ENCODE measurements at regions not wholly inside any gene's neighbourhood (a gene's known extent, or its start where the extent isn't known, plus 50 kb on each side); places are given as distances from the start of the nearest gene placed in this dataset.

DNA sequence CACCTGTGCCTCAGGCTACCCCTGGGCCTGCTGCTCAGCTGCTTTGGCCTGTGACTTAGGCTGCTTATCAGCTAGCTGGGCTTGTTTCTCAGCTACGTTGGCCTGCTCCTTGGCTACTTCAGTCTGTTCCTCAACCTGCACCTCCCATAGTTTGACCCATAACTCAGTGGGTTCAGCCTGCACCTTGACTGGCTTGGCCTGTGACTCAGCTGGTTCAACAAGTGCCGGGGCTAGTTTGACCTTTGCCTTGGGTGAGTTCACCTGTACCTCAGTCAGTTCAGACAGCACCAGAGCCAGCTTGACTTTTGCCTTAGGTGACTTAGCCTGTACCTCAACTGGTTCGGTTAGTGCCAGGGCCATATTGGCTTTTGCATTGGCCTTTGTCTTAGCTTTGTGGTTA lies 171.2 kb downstream of the MSN start:
- DNase-seq, result no peak
- H2BK15ac ChIP-seq (ENCODE audit: low read depth, low read length), result no peak overlapping the region
- H3K27me3 ChIP-seq (ENCODE audit: insufficient read depth, low read length), result no peaks in the 10 kb centered on the region
- H3K79me1 ChIP-seq (ENCODE audit: insufficient read depth, low read depth, low read length, poor library complexity, severe bottlenecking), result no peaks in the 10 kb centered on the region
- no peak overlapping the region for H3K4ac ChIP-seq (ENCODE audit: low read depth, low read length)
- H3K27ac ChIP-seq (ENCODE audit: insufficient read length, low read depth, low read length), result no peak overlapping the region
- no peaks in the 10 kb centered on the region for H3K23me2 ChIP-seq (ENCODE audit: insufficient read length, low read depth, low read length, poor library complexity, severe bottlenecking)
- peaks cover 41% of the 10 kb centered on the region for H3K9me3 ChIP-seq (ENCODE audit: control insufficient read depth, low read depth, low read length)
- no peak overlapping the region for H3K18ac ChIP-seq (ENCODE audit: insufficient read length, low read depth, low read length)
- H3K4me3 Mint-ChIP-seq, result no peak overlapping the region
- H3K79me2 ChIP-seq (ENCODE audit: insufficient read depth, low read length), result no peaks in the 10 kb centered on the region
- TF ChIP-seq, protein P1, sequence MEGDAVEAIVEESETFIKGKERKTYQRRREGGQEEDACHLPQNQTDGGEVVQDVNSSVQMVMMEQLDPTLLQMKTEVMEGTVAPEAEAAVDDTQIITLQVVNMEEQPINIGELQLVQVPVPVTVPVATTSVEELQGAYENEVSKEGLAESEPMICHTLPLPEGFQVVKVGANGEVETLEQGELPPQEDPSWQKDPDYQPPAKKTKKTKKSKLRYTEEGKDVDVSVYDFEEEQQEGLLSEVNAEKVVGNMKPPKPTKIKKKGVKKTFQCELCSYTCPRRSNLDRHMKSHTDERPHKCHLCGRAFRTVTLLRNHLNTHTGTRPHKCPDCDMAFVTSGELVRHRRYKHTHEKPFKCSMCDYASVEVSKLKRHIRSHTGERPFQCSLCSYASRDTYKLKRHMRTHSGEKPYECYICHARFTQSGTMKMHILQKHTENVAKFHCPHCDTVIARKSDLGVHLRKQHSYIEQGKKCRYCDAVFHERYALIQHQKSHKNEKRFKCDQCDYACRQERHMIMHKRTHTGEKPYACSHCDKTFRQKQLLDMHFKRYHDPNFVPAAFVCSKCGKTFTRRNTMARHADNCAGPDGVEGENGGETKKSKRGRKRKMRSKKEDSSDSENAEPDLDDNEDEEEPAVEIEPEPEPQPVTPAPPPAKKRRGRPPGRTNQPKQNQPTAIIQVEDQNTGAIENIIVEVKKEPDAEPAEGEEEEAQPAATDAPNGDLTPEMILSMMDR (conservative IDR thresholded peaks at IDR 0.05), result no peak
- no peak overlapping the region for H4K5ac ChIP-seq (ENCODE audit: insufficient read length, low read depth, low read length)
- H2BK12ac ChIP-seq (ENCODE audit: insufficient read length, low read depth, low read length), result no peak overlapping the region
- no peak overlapping the region for H3K4me2 ChIP-seq (ENCODE audit: insufficient read depth, insufficient read length, low read length)
- H3K27me3 Mint-ChIP-seq (ENCODE audit: low read depth), result no peaks in the 10 kb centered on the region
- no peak overlapping the region for H4K8ac ChIP-seq (replicated peaks; ENCODE audit: insufficient read length, low read depth, low read length)
- H4K20me1 ChIP-seq (ENCODE audit: control insufficient read depth, insufficient read depth, insufficient read length), result no peaks in the 10 kb centered on the region
- no peak overlapping the region for H3K14ac ChIP-seq (ENCODE audit: insufficient read depth, low read length)
- H2BK120ac ChIP-seq (ENCODE audit: low read depth, low read length, poor library complexity, severe bottlenecking), result no peak overlapping the region
- no peak overlapping the region for H2AFZ ChIP-seq (ENCODE audit: low read length)
- peaks cover 63 to 67% of the 10 kb centered on the region in 2 experiments for H3K9me3 Mint-ChIP-seq
- no peaks in the 10 kb centered on the region; a peak in 1 of 7 replicates for H3K36me3 Mint-ChIP-seq (ENCODE audit: insufficient read depth in 1 of 3, low read depth in 3 of 3)
- H3K9ac ChIP-seq (ENCODE audit: extremely low read depth, insufficient read length, low read length), result no peak overlapping the region
- no peak overlapping the region for H3K56ac ChIP-seq (ENCODE audit: insufficient read length, low read depth, low read length)
- no peak overlapping the region for H3T11ph ChIP-seq (ENCODE audit: low read length)
- H2BK5ac ChIP-seq (ENCODE audit: insufficient read length, low read length), result no peak overlapping the region
- H2BK20ac ChIP-seq (ENCODE audit: low read depth, low read length, poor library complexity, severe bottlenecking), result no peak overlapping the region
- H3K27ac Mint-ChIP-seq, result no peak overlapping the region
- no peak overlapping the region for H2AK5ac ChIP-seq (ENCODE audit: insufficient read length, low read length)
- no CpG with 5 or more reads among the region's 3 CpGs for WGBS (ENCODE audit: extremely low coverage, insufficient read length, low lambda C conversion rate)
- no peaks in the 10 kb centered on the region for H3K4me1 Mint-ChIP-seq
- no peak overlapping the region for H3K23ac ChIP-seq (ENCODE audit: insufficient read length, low read depth, low read length)
- H4K91ac ChIP-seq (ENCODE audit: insufficient read length, low read depth, low read length), result no peak overlapping the region
- no peaks in the 10 kb centered on the region for H3K4me1 ChIP-seq (ENCODE audit: insufficient read depth, low read length)
